Liver (tissue), 3 donors: ENCODE measurements at regions not wholly inside any gene's neighbourhood (a gene's known extent, or its start where the extent isn't known, plus 50 kb on each side); places are given as distances from the start of the nearest gene placed in this dataset.

ENCODE experiments used
- JUND ChIP-seq, 2 donors: IDR thresholded peaks; 2 replicates each; pipeline ENCODE4 v1.6.1; 2016; ENCODE audit warnings: antibody characterized with exemption in 2 of 2
- RAD21 ChIP-seq, 2 donors: IDR thresholded peaks; 2 replicates each; pipeline ENCODE4 v1.6.1; 2016; ENCODE audit warnings: antibody characterized with exemption in 2 of 2, mild to moderate bottlenecking in 2 of 2
- TF ChIP-seq, protein P1 (sequence below): fragments of 150-350 bp; IDR thresholded peaks from 2 replicates; pipeline ENCODE4 v1.5.1; 2017; ENCODE audit warnings: improper control_type of control experiment, low read depth, low read length; ENCODE audit not compliant: missing input control
- donor health status: healthy.
- donor health status: healthy.

DNA sequence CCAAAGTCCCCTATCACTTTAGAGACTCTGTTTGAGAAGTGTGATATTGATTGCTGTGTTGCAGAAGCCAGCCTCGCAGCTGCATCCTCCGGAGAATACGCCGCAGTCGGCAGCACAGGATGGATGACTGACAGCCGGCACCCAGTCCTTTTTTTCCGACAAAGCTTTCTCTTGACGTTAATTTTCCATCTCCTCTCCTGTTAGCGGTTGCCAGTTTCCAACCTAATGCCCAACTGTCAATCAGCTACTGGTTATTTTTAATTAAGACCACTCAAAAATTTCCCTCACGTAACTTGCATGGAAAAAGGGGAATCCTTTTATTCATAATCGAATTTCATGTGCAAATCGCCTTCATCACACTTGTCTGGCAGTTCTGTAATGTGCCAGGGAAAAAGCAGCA is 953.9 kb downstream of the CDH11 start:
- TF ChIP-seq, protein P1, sequence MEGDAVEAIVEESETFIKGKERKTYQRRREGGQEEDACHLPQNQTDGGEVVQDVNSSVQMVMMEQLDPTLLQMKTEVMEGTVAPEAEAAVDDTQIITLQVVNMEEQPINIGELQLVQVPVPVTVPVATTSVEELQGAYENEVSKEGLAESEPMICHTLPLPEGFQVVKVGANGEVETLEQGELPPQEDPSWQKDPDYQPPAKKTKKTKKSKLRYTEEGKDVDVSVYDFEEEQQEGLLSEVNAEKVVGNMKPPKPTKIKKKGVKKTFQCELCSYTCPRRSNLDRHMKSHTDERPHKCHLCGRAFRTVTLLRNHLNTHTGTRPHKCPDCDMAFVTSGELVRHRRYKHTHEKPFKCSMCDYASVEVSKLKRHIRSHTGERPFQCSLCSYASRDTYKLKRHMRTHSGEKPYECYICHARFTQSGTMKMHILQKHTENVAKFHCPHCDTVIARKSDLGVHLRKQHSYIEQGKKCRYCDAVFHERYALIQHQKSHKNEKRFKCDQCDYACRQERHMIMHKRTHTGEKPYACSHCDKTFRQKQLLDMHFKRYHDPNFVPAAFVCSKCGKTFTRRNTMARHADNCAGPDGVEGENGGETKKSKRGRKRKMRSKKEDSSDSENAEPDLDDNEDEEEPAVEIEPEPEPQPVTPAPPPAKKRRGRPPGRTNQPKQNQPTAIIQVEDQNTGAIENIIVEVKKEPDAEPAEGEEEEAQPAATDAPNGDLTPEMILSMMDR: no peak
- TF ChIP-seq JUND (IDR thresholded peaks at IDR 0.05): no peak
- TF ChIP-seq RAD21 (IDR thresholded peaks at IDR 0.05): no peak
